ENCODE measurements at regions not wholly inside any gene's neighbourhood (a gene's known extent, or its start where the extent isn't known, plus 50 kb on each side); places are given as distances from the start of the nearest gene placed in this dataset.

GRCh38 chr7:142594078-142594477, 155.2 kb upstream of the PRSS1 start:
- TF ChIP-seq CTCF (conservative IDR thresholded peaks at IDR 0.05; ENCODE audit: low read depth, low read length), result no peak
- H3K4me3 ChIP-seq (ENCODE audit: low read length), result no peak overlapping the region
- no peak for DNase-seq (ENCODE audit: low read depth)

GRCh38 chr7:142593106-142593505, 156.2 kb upstream of the PRSS1 start:
- H3K4me3 ChIP-seq (ENCODE audit: low read length), result no peak overlapping the region
- DNase-seq (ENCODE audit: low read depth), result no peak
- TF ChIP-seq CTCF (conservative IDR thresholded peaks at IDR 0.05; ENCODE audit: low read depth, low read length), result no peak

- H3K4me3 ChIP-seq (ENCODE audit: low read length), result no peak overlapping the region
- TF ChIP-seq CTCF (conservative IDR thresholded peaks at IDR 0.05; ENCODE audit: low read depth, low read length), result no peak
- DNase-seq (ENCODE audit: low read depth), result no peak
Observed at GRCh38 chr7:142592664-142593063, 156.6 kb upstream of the PRSS1 start.

GRCh38 chr7:142592231-142592630, 157.0 kb upstream of the PRSS1 start:
- DNase-seq (ENCODE audit: low read depth), result no peak
- H3K4me3 ChIP-seq (ENCODE audit: low read length), result no peak overlapping the region
- TF ChIP-seq CTCF (conservative IDR thresholded peaks at IDR 0.05; ENCODE audit: low read depth, low read length), result no peak

GRCh38 chr7:142590830-142591457, 158.3 kb upstream of the PRSS1 start:
- TF ChIP-seq CTCF (conservative IDR thresholded peaks at IDR 0.05; ENCODE audit: low read depth, low read length), result no peak
- no peak overlapping the region for H3K4me3 ChIP-seq (ENCODE audit: low read length)
- DNase-seq (ENCODE audit: low read depth), result no peak

- DNase-seq (ENCODE audit: low read depth), result no peak
- no peak overlapping the region for H3K4me3 ChIP-seq (ENCODE audit: low read length)
- no peak for TF ChIP-seq CTCF (conservative IDR thresholded peaks at IDR 0.05; ENCODE audit: low read depth, low read length)
Observed at GRCh38 chr7:142590077-142590476, 159.2 kb upstream of the PRSS1 start.

- H3K4me3 ChIP-seq (ENCODE audit: low read length), result no peak overlapping the region
- DNase-seq (ENCODE audit: low read depth), result peak; percentile 37
- TF ChIP-seq CTCF (conservative IDR thresholded peaks at IDR 0.05; ENCODE audit: low read depth, low read length), result peak; percentile 94
Observed at GRCh38 chr7:142587578-142588191, 161.6 kb upstream of the PRSS1 start.
